ENCODE measurements at regions not wholly inside any gene's neighbourhood (a gene's known extent, or its start where the extent isn't known, plus 50 kb on each side); places are given as distances from the start of the nearest gene placed in this dataset.
A peak's percentile ranks its signal among the peaks of the same experiment; 100 is the strongest.

- H3K4me1 ChIP-seq (ENCODE audit: control insufficient read depth, insufficient read depth, low read length) = peaks cover 5% of the 10 kb centered on the region; the same call in 1 of the 2 replicates
- H3K4me3 ChIP-seq (ENCODE audit: low read depth, low read length) = no peak overlapping the region
- no peak overlapping the region for H3K27ac ChIP-seq (ENCODE audit: extremely low read depth, low read depth, low read length)
- CTCF ChIA-PET = interaction anchor here (0.7 to 0.9 kb wide), 2 partner anchors 385 to 421 kb away, joined by 3 read pairs; no protein-coding TSS in a partner anchor
- no peaks in the 10 kb centered on the region for H3K36me3 ChIP-seq (ENCODE audit: control insufficient read depth in 2 of 2, insufficient read depth in 1 of 2, low read length in 2 of 2)
- POLR2A ChIA-PET = no interaction called here
- H3K9me3 ChIP-seq (ENCODE audit: control insufficient read depth, insufficient read depth, low read depth, low read length) = no peaks in the 10 kb centered on the region
- no peak for TF ChIP-seq HOXD13 (CRISPR knock-in tag; IDR thresholded peaks at IDR 0.05; ENCODE audit: borderline replicate concordance)
Measured at GRCh38 chr18:34543945-34544344, 166.2 kb upstream of the DTNA start.

- peaks cover 5% of the 10 kb centered on the region; the same call in 1 of the 2 replicates for H3K4me1 ChIP-seq (ENCODE audit: control insufficient read depth, insufficient read depth, low read length)
- H3K4me3 ChIP-seq (ENCODE audit: low read depth, low read length) = no peak overlapping the region
- no peaks in the 10 kb centered on the region for H3K36me3 ChIP-seq (ENCODE audit: control insufficient read depth in 2 of 2, insufficient read depth in 1 of 2, low read length in 2 of 2)
- CTCF ChIA-PET = interaction anchor here (0.7 to 0.9 kb wide), 3 partner anchors 33 to 422 kb away, joined by 3 to 4 read pairs (median 3); no protein-coding TSS in a partner anchor
- no peak overlapping the region for H3K27ac ChIP-seq (ENCODE audit: extremely low read depth, low read depth, low read length)
- POLR2A ChIA-PET = no interaction called here
- H3K9me3 ChIP-seq (ENCODE audit: control insufficient read depth, insufficient read depth, low read depth, low read length) = no peaks in the 10 kb centered on the region
- TF ChIP-seq TRIM28 (IDR thresholded peaks at IDR 0.05; ENCODE audit: borderline replicate concordance, low read length) = peak; percentile 92
- TF ChIP-seq, protein P1, sequence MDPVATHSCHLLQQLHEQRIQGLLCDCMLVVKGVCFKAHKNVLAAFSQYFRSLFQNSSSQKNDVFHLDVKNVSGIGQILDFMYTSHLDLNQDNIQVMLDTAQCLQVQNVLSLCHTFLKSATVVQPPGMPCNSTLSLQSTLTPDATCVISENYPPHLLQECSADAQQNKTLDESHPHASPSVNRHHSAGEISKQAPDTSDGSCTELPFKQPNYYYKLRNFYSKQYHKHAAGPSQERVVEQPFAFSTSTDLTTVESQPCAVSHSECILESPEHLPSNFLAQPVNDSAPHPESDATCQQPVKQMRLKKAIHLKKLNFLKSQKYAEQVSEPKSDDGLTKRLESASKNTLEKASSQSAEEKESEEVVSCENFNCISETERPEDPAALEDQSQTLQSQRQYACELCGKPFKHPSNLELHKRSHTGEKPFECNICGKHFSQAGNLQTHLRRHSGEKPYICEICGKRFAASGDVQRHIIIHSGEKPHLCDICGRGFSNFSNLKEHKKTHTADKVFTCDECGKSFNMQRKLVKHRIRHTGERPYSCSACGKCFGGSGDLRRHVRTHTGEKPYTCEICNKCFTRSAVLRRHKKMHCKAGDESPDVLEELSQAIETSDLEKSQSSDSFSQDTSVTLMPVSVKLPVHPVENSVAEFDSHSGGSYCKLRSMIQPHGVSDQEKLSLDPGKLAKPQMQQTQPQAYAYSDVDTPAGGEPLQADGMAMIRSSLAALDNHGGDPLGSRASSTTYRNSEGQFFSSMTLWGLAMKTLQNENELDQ (tag by site-specific recombination; IDR thresholded peaks at IDR 0.05; ENCODE audit: low read depth) = no peak
Measured at GRCh38 chr18:34544930-34545329, 165.2 kb upstream of the DTNA start.

DNA sequence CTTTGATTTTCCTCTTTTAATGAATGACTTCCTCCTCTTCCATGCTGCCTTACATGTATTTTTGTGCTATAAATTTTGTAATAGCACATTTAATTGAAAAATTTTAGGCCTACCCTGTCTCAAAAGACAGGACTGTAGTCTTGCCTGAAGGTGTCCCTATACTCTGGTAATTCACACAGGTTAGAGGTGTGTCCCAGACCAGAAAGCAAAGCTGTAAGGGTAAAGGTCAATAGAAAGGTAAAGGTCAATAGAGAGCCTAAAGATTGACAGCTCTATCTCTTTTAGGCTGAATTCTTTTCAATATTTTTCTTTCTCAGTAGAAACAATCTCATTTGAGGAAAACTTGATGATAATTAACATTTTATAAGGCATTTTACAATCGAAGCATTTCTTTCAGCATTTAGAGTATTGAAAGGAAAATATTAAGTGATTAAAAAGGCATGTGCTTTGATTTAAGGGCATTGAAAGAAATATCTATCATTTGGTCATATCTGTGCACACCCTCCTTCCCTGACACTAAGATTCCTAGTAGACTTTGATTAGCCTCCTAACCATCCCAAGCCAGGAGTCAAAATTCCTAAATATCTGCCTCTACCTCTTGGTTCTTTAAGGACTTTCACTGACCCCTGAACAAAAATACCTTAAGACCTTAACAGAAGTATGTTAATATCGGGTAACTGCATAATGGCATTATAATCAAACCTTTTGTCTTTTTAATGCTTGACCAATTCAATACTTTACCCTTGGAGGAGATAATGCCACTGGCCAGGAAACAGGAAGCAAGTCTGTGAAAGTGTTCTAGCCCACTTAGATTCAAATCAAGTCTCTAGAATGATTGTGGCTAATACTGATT is 161.8 kb upstream of the DTNA start:
- CTCF ChIA-PET = interaction anchor here (1.5 kb wide), 1 partner anchor 261 kb away, joined by 3 read pairs; no protein-coding TSS in a partner anchor
- TF ChIP-seq ZNF670 (tag by site-specific recombination; IDR thresholded peaks at IDR 0.05; ENCODE audit: low read depth) (no peak), ZNF121 (tag by site-specific recombination; IDR thresholded peaks at IDR 0.05) (no peak), ZNF48 (tag by site-specific recombination; IDR thresholded peaks at IDR 0.05) (no peak), ZNF623 (tag by site-specific recombination; IDR thresholded peaks at IDR 0.05) (no peak), ZNF362 (tag by site-specific recombination; IDR thresholded peaks at IDR 0.05) (no peak), KLF17 (tag by site-specific recombination; IDR thresholded peaks at IDR 0.05) (no peak), ZNF138 (tag by site-specific recombination; IDR thresholded peaks at IDR 0.05; ENCODE audit: borderline replicate concordance) (no peak), ZNF785 (tag by site-specific recombination; IDR thresholded peaks at IDR 0.05) (no peak), TRIM28 (IDR thresholded peaks at IDR 0.05; ENCODE audit: borderline replicate concordance, low read length) (no peak), ZNF2 (tag by site-specific recombination; IDR thresholded peaks at IDR 0.05) (no peak), ZNF701 (tag by site-specific recombination; IDR thresholded peaks at IDR 0.05) (no peak), ZNF426 (tag by site-specific recombination; IDR thresholded peaks at IDR 0.05) (no peak), SCRT2 (tag by site-specific recombination; IDR thresholded peaks at IDR 0.05) (no peak), ZNF133 (tag by site-specific recombination; IDR thresholded peaks at IDR 0.05) (no peak)
- TF ChIP-seq, protein P2, sequence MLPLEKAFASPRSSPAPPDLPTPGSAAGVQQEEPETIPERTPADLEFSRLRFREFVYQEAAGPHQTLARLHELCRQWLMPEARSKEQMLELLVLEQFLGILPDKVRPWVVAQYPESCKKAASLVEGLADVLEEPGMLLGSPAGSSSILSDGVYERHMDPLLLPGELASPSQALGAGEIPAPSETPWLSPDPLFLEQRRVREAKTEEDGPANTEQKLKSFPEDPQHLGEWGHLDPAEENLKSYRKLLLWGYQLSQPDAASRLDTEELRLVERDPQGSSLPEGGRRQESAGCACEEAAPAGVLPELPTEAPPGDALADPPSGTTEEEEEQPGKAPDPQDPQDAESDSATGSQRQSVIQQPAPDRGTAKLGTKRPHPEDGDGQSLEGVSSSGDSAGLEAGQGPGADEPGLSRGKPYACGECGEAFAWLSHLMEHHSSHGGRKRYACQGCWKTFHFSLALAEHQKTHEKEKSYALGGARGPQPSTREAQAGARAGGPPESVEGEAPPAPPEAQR (tag by site-specific recombination; IDR thresholded peaks at IDR 0.05) = no peak
- TF ChIP-seq, protein P3, sequence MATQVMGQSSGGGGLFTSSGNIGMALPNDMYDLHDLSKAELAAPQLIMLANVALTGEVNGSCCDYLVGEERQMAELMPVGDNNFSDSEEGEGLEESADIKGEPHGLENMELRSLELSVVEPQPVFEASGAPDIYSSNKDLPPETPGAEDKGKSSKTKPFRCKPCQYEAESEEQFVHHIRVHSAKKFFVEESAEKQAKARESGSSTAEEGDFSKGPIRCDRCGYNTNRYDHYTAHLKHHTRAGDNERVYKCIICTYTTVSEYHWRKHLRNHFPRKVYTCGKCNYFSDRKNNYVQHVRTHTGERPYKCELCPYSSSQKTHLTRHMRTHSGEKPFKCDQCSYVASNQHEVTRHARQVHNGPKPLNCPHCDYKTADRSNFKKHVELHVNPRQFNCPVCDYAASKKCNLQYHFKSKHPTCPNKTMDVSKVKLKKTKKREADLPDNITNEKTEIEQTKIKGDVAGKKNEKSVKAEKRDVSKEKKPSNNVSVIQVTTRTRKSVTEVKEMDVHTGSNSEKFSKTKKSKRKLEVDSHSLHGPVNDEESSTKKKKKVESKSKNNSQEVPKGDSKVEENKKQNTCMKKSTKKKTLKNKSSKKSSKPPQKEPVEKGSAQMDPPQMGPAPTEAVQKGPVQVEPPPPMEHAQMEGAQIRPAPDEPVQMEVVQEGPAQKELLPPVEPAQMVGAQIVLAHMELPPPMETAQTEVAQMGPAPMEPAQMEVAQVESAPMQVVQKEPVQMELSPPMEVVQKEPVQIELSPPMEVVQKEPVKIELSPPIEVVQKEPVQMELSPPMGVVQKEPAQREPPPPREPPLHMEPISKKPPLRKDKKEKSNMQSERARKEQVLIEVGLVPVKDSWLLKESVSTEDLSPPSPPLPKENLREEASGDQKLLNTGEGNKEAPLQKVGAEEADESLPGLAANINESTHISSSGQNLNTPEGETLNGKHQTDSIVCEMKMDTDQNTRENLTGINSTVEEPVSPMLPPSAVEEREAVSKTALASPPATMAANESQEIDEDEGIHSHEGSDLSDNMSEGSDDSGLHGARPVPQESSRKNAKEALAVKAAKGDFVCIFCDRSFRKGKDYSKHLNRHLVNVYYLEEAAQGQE (tag by site-specific recombination; IDR thresholded peaks at IDR 0.05) = no peak

More for the DNA sequence above, 161.8 kb upstream of the DTNA start:
- POLR2A ChIA-PET = no interaction called here
- H3K4me3 ChIP-seq (ENCODE audit: low read depth, low read length) = no peak overlapping the region
- H3K4me1 ChIP-seq (ENCODE audit: control insufficient read depth, insufficient read depth, low read length) = peaks cover 5% of the 10 kb centered on the region; the same call in 1 of the 2 replicates
- H3K27ac ChIP-seq (ENCODE audit: extremely low read depth, low read depth, low read length) = no peak overlapping the region
- no peaks in the 10 kb centered on the region for H3K9me3 ChIP-seq (ENCODE audit: control insufficient read depth, insufficient read depth, low read depth, low read length)
- no peaks in the 10 kb centered on the region for H3K36me3 ChIP-seq (ENCODE audit: control insufficient read depth in 2 of 2, insufficient read depth in 1 of 2, low read length in 2 of 2)

Data from HEK293 (cell line).